HFFc6 (cell line): ENCODE measurements at regions not wholly inside any gene's neighbourhood (a gene's known extent, or its start where the extent isn't known, plus 50 kb on each side); places are given as distances from the start of the nearest gene placed in this dataset.

Experiments
- DNase-seq: peaks from one replicate; pipeline ENCODE4 v3.0.0-alpha.2; 2018
- H3K27ac Mint-ChIP-seq: 2 replicates; pipeline ENCODE4 v1.8.0; 2020; ENCODE audit warnings: mild to moderate bottlenecking, mixed read lengths
- H3K27me3 Mint-ChIP-seq: 2 replicates; pipeline ENCODE4 v1.8.0; 2021; ENCODE audit warnings: mild to moderate bottlenecking, moderate library complexity, mixed read lengths; ENCODE audit not compliant: insufficient read depth
- H3K36me3 Mint-ChIP-seq: 2 replicates; pipeline ENCODE4 v1.8.0; 2021; ENCODE audit warnings: low read depth, mixed read lengths
- H3K4me1 Mint-ChIP-seq: 2 replicates; pipeline ENCODE4 v1.8.0; 2020; ENCODE audit warnings: low read depth, mixed read lengths
- H3K4me3 Mint-ChIP-seq: 2 replicates; pipeline ENCODE4 v1.8.0; 2020; ENCODE audit warnings: mild to moderate bottlenecking, moderate library complexity, mixed read lengths
- H3K9me3 Mint-ChIP-seq: 2 replicates; pipeline ENCODE4 v1.8.0; 2020; ENCODE audit warnings: mild to moderate bottlenecking, mixed read lengths
- CTCF ChIP-seq: fragments of 200-600 bp; sonication (generic); IDR thresholded peaks from 2 replicates; pipeline ENCODE4 v1.5.0; 2021; ENCODE audit warnings: antibody characterized with exemption, mild to moderate bottlenecking

- peaks cover 47% of the 10 kb centered on the region for H3K9me3 Mint-ChIP-seq
- no peaks in the 10 kb centered on the region for H3K36me3 Mint-ChIP-seq
- no peak for DNase-seq
- H3K4me3 Mint-ChIP-seq: no peak overlapping the region
- no peaks in the 10 kb centered on the region for H3K27me3 Mint-ChIP-seq
- no peak for TF ChIP-seq CTCF
- no peak overlapping the region for H3K27ac Mint-ChIP-seq
- H3K4me1 Mint-ChIP-seq: no peaks in the 10 kb centered on the region
Measured at GRCh38 chr10:55485827-55486226, 684.8 kb upstream of the PCDH15 start.

GRCh38 chr10:55476129-55476528 lies 675.1 kb upstream of the PCDH15 start:
- DNase-seq: no peak
- no peak overlapping the region for H3K27ac Mint-ChIP-seq
- no peaks in the 10 kb centered on the region for H3K36me3 Mint-ChIP-seq
- H3K27me3 Mint-ChIP-seq: no peaks in the 10 kb centered on the region; the same call in 1 of the 2 replicates
- no peak overlapping the region for H3K4me3 Mint-ChIP-seq
- no peaks in the 10 kb centered on the region for H3K4me1 Mint-ChIP-seq
- no peak for TF ChIP-seq CTCF
- peaks cover 41% of the 10 kb centered on the region for H3K9me3 Mint-ChIP-seq

- no peak for TF ChIP-seq CTCF
- Mint-ChIP-seq H3K4me3 (no peak overlapping the region), H3K9me3 (peaks cover 27% of the 10 kb centered on the region; the same call in 1 of the 2 replicates), H3K27ac (no peak overlapping the region), H3K27me3 (no peaks in the 10 kb centered on the region; the same call in 1 of the 2 replicates), H3K36me3 (no peaks in the 10 kb centered on the region), H3K4me1 (no peaks in the 10 kb centered on the region)
- no peak for DNase-seq
Measured at GRCh38 chr10:55474258-55474657, 673.2 kb upstream of the PCDH15 start.

GRCh38 chr10:55470840-55471239 lies 669.8 kb upstream of the PCDH15 start:
- no peak for TF ChIP-seq CTCF
- H3K4me1 Mint-ChIP-seq: no peaks in the 10 kb centered on the region
- DNase-seq: no peak
- H3K9me3 Mint-ChIP-seq: peaks cover 37% of the 10 kb centered on the region
- H3K36me3 Mint-ChIP-seq: peaks cover 4% of the 10 kb centered on the region; the same call in 1 of the 2 replicates
- no peak overlapping the region for H3K4me3 Mint-ChIP-seq
- H3K27ac Mint-ChIP-seq: no peak overlapping the region
- no peaks in the 10 kb centered on the region for H3K27me3 Mint-ChIP-seq

GRCh38 chr10:55466806-55467504 lies 665.9 kb upstream of the PCDH15 start:
- Mint-ChIP-seq H3K9me3 (peaks cover 30% of the 10 kb centered on the region), H3K27me3 (no peaks in the 10 kb centered on the region), H3K36me3 (peaks cover 4% of the 10 kb centered on the region; the same call in 1 of the 2 replicates), H3K4me3 (no peak overlapping the region), H3K27ac (no peak overlapping the region), H3K4me1 (no peaks in the 10 kb centered on the region)
- no peak for TF ChIP-seq CTCF
- DNase-seq: no peak
